CD8-positive, alpha-beta memory T cell (primary cell): ENCODE measurements at regions not wholly inside any gene's neighbourhood (a gene's known extent, or its start where the extent isn't known, plus 50 kb on each side); places are given as distances from the start of the nearest gene placed in this dataset.
"Not testable (repeated sequence)": the region's sequence is repeated elsewhere in the genome, so short reads cannot be mapped to it uniquely, and the experiment has no call there.

ENCODE experiments used
- CTCF ChIA-PET: fragments of 350-600 bp; sonication (Branson Sonifier 250); formaldehyde crosslinking; loops from one replicate; lab custom pipeline; 2021; ENCODE audit warnings: antibody characterized with exemption; lab: Charles Lee
- POLR2A ChIA-PET: fragments of 350-600 bp; sonication (Branson Sonifier 250); formaldehyde crosslinking; loops from one replicate; lab custom pipeline; 2021; ENCODE audit warnings: antibody characterized with exemption; lab: Charles Lee
- DNase-seq, 5 donors: peaks; one replicate each; pipeline versions ENCODE4 v3.0.0 to v3.0.0-alpha.2; 2020 to 2022; ENCODE audit warnings: mixed read lengths in 1 of 5
- H3K27ac ChIP-seq: one replicate; pipeline ENCODE4 v1.7.0; 2013; ENCODE audit warnings: low read depth, mild to moderate bottlenecking, low read length, moderate library complexity
- H3K27me3 ChIP-seq: 2 replicates; pipeline ENCODE4 v1.7.0; 2013; ENCODE audit warnings: low read length, mild to moderate bottlenecking; ENCODE audit not compliant: insufficient read depth, poor library complexity, severe bottlenecking
- H3K36me3 ChIP-seq: 2 replicates; pipeline ENCODE4 v1.7.0; 2013; ENCODE audit warnings: mild to moderate bottlenecking, low read length, moderate library complexity; ENCODE audit not compliant: insufficient read depth
- H3K4me1 ChIP-seq: 2 replicates; pipeline ENCODE4 v1.7.0; 2013; ENCODE audit warnings: mild to moderate bottlenecking, low read length, moderate library complexity; ENCODE audit not compliant: insufficient read depth
- H3K4me3 ChIP-seq: 2 replicates; pipeline ENCODE4 v1.7.0; 2013; ENCODE audit warnings: mild to moderate bottlenecking, low read length
- H3K9me3 ChIP-seq: 2 replicates; pipeline ENCODE4 v1.7.0; 2013; ENCODE audit warnings: mild to moderate bottlenecking, low read length
- H3K27ac Mint-ChIP-seq, 8 donors: one replicate each; pipeline ENCODE4 v1.8.0; 2020 to 2021; ENCODE audit warnings: mixed read lengths in 8 of 8, mild to moderate bottlenecking in 6 of 8, inconsistent platforms in 3 of 8, moderate library complexity in 3 of 8
- H3K27me3 Mint-ChIP-seq, 2 donors: one replicate each; pipeline ENCODE4 v1.8.0; 2020 to 2021; ENCODE audit warnings: mixed read lengths in 2 of 2, mild to moderate bottlenecking in 1 of 2, moderate library complexity in 1 of 2
- H3K36me3 Mint-ChIP-seq, 3 donors: one replicate each; pipeline ENCODE4 v1.8.0; 2020 to 2021; ENCODE audit warnings: mixed read lengths in 3 of 3, inconsistent platforms in 1 of 3, mild to moderate bottlenecking in 1 of 3
- H3K4me1 Mint-ChIP-seq, 3 donors: one replicate each; pipeline ENCODE4 v1.8.0; 2020 to 2021; ENCODE audit warnings: mixed read lengths in 3 of 3, inconsistent platforms in 1 of 3, mild to moderate bottlenecking in 1 of 3
- H3K4me3 Mint-ChIP-seq, 7 donors: one replicate each; pipeline ENCODE4 v1.8.0; 2020 to 2021; ENCODE audit warnings: mixed read lengths in 7 of 7, mild to moderate bottlenecking in 6 of 7, moderate library complexity in 4 of 7, inconsistent platforms in 2 of 7
- H3K9me3 Mint-ChIP-seq, 5 donors: one replicate each; pipeline ENCODE4 v1.8.0; 2020 to 2022; ENCODE audit warnings: mixed read lengths in 5 of 5, mild to moderate bottlenecking in 3 of 5, moderate library complexity in 2 of 5, inconsistent platforms in 1 of 5

DNA sequence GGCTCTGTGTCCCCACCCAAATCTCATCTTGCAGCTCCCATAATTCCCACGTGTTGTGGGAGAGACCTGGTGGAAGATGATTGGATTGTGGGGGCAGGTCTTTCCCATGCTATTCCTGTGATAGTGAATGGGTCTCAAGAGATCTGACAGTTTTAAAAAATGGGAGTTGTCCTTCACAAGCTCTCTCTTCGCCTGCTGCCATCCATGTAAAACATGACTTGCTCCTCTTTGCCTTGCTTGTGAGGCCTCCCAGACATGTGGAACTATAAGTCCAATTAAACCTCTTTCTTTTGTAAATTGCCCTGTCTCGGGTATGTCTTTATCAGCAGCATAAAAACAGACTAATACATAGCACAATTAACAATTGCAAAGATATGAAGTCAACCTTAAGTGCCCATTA is 201.5 kb downstream of the DUSP6 start:
- H3K36me3 ChIP-seq, H3K4me1 ChIP-seq, H3K9me3 Mint-ChIP-seq, POLR2A ChIA-PET, H3K4me3 ChIP-seq, H3K4me1 Mint-ChIP-seq, H3K27me3 Mint-ChIP-seq, H3K27ac ChIP-seq, H3K27me3 ChIP-seq, H3K36me3 Mint-ChIP-seq, H3K4me3 Mint-ChIP-seq, DNase-seq, H3K9me3 ChIP-seq, CTCF ChIA-PET: not testable (repeated sequence)
- peak overlapping the region in 1 of 8 donors; percentile 9 for H3K27ac Mint-ChIP-seq

DNA sequence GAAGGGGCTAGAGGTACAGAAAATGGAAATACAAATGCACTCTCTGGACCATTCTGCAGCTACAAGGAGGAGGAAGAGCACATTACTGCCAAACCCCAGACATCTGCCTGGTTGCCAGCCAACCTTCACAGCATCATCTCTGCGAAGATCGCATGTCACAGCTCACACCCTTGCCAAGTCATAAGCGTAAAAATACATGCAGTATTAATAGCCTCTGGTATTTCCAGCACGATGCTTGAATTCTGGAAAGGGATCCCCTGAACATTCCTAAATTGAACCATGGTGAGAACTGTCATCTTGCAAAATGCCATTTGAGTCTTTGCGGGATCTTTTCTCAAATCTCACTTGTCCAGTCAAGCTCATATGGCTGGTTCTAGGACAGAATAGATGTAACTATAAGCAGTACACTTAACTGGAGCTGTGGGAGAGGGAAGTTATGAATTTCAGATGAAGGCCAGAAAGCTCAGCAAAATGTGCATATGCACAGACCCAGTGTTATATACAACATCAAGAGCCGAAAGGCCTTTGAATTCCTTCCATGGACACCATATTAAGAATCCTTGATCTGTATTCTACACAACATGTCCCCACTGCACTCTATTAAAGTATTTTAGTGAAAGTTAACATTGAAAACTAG is 211.6 kb downstream of the DUSP6 start:
- ChIA-PET POLR2A (no interaction called here), CTCF (no interaction called here)
- Histone ChIP-seq H3K27ac (no peak overlapping the region), H3K9me3 (no peaks in the 10 kb centered on the region), H3K27me3 (no peaks in the 10 kb centered on the region), H3K4me1 (no peaks in the 10 kb centered on the region), H3K36me3 (no peaks in the 10 kb centered on the region), H3K4me3 (no peak overlapping the region)
- Mint-ChIP-seq H3K4me1 (no peaks in the 10 kb centered on the region), H3K27me3 (peaks cover 2 to 6% of the 10 kb centered on the region in 2 donors), H3K36me3 (no peaks in the 10 kb centered on the region), H3K27ac (no peak overlapping the region), H3K4me3 (no peak overlapping the region), H3K9me3 (no peaks in the 10 kb centered on the region)
- DNase-seq: no peak

DNA sequence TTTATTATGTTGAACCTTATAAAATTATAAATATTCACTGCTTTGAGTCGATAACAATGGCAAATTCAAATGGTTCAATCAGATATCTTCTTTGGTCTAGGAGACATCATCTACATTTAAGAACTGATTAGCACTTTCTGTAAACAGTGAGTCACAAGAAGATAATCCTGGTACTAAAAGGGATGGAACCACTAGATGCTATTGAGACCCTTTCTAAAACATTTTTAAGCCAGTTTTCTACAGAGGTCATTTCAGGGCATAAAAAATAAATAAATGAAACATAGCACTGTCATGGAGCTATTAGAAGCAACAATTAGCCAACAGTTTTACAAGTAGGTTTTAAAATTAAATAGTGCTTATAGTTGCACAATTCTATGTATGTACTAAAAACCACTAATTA is 212.2 kb downstream of the DUSP6 start:
- ChIA-PET POLR2A (no interaction called here), CTCF (no interaction called here)
- Mint-ChIP-seq H3K9me3 (no peaks in the 10 kb centered on the region), H3K27ac (no peak overlapping the region), H3K27me3 (peaks cover 2 to 6% of the 10 kb centered on the region in 2 donors), H3K4me1 (no peaks in the 10 kb centered on the region), H3K4me3 (no peak overlapping the region), H3K36me3 (no peaks in the 10 kb centered on the region)
- no peak for DNase-seq
- H3K27ac ChIP-seq: no peak overlapping the region
- H3K36me3 ChIP-seq: no peaks in the 10 kb centered on the region
- H3K27me3 ChIP-seq: no peaks in the 10 kb centered on the region
- H3K4me1 ChIP-seq: no peaks in the 10 kb centered on the region
- no peak overlapping the region for H3K4me3 ChIP-seq
- H3K9me3 ChIP-seq: no peaks in the 10 kb centered on the region

DNA sequence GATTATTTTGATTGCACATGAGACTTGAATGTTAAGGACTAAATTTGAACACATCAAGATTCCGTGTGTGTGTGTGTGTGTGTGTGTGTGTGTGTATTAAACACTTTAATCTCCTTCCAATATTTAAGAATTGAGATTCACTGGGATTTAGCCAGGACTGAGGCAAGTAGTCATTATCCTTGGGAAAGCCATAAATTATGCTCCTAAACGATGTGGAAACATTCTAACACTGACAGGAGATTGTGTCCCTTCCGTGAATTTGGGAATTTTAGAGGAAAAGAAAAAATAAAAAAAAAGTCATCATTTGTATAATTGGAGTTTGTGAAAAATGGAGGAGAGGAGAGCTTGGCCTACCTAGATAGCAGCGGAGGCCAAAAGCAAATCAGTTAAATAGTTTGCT is 212.9 kb downstream of the DUSP6 start:
- Mint-ChIP-seq H3K4me3 (no peak overlapping the region), H3K27ac (no peak overlapping the region)
- CTCF ChIA-PET: no interaction called here

DNA sequence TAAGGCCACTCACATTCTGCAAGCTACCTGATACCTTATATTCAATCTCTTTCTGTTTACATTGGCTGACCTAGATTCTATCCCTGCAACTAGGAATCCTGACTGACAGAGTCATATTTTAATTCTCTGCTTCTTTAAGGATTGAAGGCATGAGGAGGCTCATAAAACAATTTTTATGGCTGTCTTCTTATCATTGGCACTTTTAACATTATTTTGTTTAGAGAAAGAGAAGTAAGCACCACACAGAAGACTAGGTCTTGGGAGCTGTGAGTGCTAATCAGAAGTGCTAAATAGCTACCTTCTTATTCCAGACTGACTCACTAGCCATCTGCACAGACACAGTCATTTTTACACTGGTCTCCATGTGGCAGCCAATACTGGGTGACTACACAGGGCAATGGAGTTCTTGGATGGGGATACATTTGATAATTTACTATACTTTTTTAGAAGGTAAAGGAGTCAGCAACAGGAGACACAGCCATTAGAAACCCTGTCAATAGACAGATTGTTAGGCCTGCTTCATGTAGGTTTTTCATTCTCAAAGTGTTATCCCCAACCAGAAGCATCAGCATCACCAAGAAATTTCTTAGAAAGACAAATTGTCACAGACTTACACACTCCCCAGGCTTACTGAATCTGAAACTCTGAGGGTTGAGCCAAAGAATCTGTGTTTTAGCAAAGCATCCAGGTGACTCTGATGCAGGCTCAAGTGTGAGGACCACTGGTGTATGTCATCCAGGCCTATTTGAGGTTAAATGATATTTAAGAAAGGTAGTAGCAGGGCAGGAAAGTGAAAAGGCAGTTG is 214.1 kb downstream of the DUSP6 start:
- Histone ChIP-seq H3K36me3 (no peaks in the 10 kb centered on the region), H3K4me3 (no peak overlapping the region), H3K4me1 (no peaks in the 10 kb centered on the region), H3K27ac (no peak overlapping the region), H3K9me3 (no peaks in the 10 kb centered on the region), H3K27me3 (no peaks in the 10 kb centered on the region)
- POLR2A ChIA-PET: no interaction called here
- Mint-ChIP-seq H3K27me3 (peaks cover 0 to 2% of the 10 kb centered on the region in 2 donors), H3K4me3 (no peak overlapping the region), H3K27ac (peak overlapping the region in 1 of 8 donors; percentile 44), H3K9me3 (no peaks in the 10 kb centered on the region), H3K36me3 (no peaks in the 10 kb centered on the region), H3K4me1 (no peaks in the 10 kb centered on the region)
- CTCF ChIA-PET: no interaction called here
- DNase-seq: no peak

More for the DNA sequence above, 212.9 kb downstream of the DUSP6 start:
- Histone ChIP-seq H3K4me1 (no peaks in the 10 kb centered on the region), H3K4me3 (no peak overlapping the region), H3K36me3 (no peaks in the 10 kb centered on the region), H3K27ac (no peak overlapping the region), H3K9me3 (no peaks in the 10 kb centered on the region), H3K27me3 (no peaks in the 10 kb centered on the region)
- Mint-ChIP-seq H3K36me3 (no peaks in the 10 kb centered on the region), H3K4me1 (no peaks in the 10 kb centered on the region), H3K9me3 (no peaks in the 10 kb centered on the region), H3K27me3 (peaks cover 2 to 4% of the 10 kb centered on the region in 2 donors)
- POLR2A ChIA-PET: no interaction called here
- no peak for DNase-seq

DNA sequence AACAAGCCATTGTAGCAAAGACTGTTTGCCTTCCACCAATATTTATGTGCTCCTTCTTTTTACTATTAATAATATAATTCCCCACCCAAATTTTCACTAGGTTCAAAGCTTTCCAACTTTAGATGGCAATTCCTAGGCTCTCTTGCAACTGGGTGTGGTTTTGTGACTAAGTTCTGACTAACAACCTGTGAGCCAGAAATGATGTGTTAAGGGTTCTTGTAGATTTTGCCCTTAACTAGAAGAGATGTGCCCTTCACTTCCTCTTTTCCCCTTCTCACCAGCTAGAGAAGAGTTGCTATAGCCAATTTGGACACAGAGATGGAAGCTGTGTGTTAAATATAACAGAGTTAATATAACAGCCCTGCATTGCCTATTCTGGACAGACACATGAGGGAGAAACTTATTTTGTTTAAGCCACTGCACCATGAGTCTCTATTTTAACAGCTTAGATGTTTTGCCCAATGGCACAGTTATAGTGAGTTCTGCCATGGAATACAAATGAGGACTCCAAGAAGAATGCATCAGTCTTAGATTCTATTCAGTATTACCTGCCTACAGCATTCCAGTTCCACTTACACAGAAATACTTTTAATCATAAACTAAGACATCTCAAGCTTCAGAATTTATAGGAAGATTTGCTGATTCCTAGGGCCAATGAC is 216.2 kb downstream of the DUSP6 start:
- no peak overlapping the region for H3K4me3 Mint-ChIP-seq
- no peak overlapping the region for H3K27ac Mint-ChIP-seq
- ChIA-PET POLR2A (interaction anchor here (0.6 kb wide), 1 partner anchor 114 kb away, joined by 4 read pairs; no protein-coding TSS in a partner anchor), CTCF (interaction anchor here (0.9 kb wide), 1 partner anchor 116 kb away, joined by 3 read pairs; no protein-coding TSS in a partner anchor)
- no peaks in the 10 kb centered on the region for H3K27me3 Mint-ChIP-seq
- H3K36me3 Mint-ChIP-seq: no peaks in the 10 kb centered on the region
- no peaks in the 10 kb centered on the region for H3K4me1 Mint-ChIP-seq
- Histone ChIP-seq H3K36me3 (no peaks in the 10 kb centered on the region), H3K27me3 (no peaks in the 10 kb centered on the region), H3K9me3 (no peaks in the 10 kb centered on the region), H3K4me1 (no peaks in the 10 kb centered on the region), H3K4me3 (no peak overlapping the region), H3K27ac (no peak overlapping the region)
- no peak for DNase-seq
- no peaks in the 10 kb centered on the region for H3K9me3 Mint-ChIP-seq

DNA sequence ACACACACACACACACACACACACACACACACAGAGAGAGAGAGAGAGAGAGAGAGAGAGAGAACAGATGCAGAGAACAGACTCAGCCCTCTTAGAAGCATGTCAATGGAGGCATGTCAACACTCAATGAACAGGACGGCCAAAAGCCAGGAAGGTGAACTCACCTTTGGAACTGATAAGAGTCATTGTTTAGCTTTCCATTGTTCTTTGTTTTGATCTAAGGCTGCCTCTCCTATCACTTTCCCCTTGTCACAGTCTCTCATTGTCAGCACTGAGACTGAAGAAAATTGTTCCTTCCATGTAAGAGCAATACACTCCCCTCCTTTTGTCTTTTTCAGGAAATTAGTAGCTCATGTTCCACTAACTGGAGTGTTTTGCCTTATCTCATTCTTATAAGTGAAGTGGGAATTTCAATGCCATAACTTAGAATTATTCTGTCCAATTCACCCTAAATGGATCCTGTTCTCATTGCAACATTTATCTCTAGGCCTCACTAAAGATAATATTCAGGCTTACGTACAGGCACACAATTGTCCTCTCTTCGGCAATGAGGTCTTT is 218.0 kb downstream of the DUSP6 start:
- H3K27ac Mint-ChIP-seq: no peak overlapping the region
- H3K4me3 Mint-ChIP-seq: no peak overlapping the region
- Histone ChIP-seq H3K9me3 (no peaks in the 10 kb centered on the region), H3K4me1 (no peaks in the 10 kb centered on the region), H3K4me3 (no peak overlapping the region), H3K27me3 (no peaks in the 10 kb centered on the region), H3K27ac (no peak overlapping the region), H3K36me3 (no peaks in the 10 kb centered on the region)
- POLR2A ChIA-PET: no interaction called here
- DNase-seq: no peak
- no peaks in the 10 kb centered on the region for H3K9me3 Mint-ChIP-seq
- CTCF ChIA-PET: no interaction called here
- no peaks in the 10 kb centered on the region for H3K36me3 Mint-ChIP-seq
- no peaks in the 10 kb centered on the region for H3K4me1 Mint-ChIP-seq
- H3K27me3 Mint-ChIP-seq: no peaks in the 10 kb centered on the region
